Uterus (tissue), 3 donors: ENCODE measurements at regions not wholly inside any gene's neighbourhood (a gene's known extent, or its start where the extent isn't known, plus 50 kb on each side); places are given as distances from the start of the nearest gene placed in this dataset.

Source experiments
- DNase-seq, 2 donors: peaks; one replicate each; pipeline ENCODE4 v3.0.0-alpha.2; 2019 to 2020
- H3K27ac ChIP-seq, 2 donors: fragments of 200-600 bp; sonication (generic); 1 replicate in 1 of 2; 2 replicates in 1 of 2; pipeline ENCODE4 v1.5.1; 2016 to 2018
- H3K27me3 ChIP-seq, 2 donors: fragments of 200-600 bp; sonication (generic); one replicate each; pipeline ENCODE4 v1.5.1; 2018 to 2019; ENCODE audit warnings: control low read depth in 1 of 2
- H3K36me3 ChIP-seq, 2 donors: fragments of 200-600 bp; sonication (generic); one replicate each; pipeline ENCODE4 v1.5.1; 2019; ENCODE audit warnings: control low read depth in 1 of 2
- H3K4me1 ChIP-seq, 2 donors: fragments of 200-600 bp; sonication (generic); one replicate each; pipeline ENCODE4 v1.5.1; 2018 to 2019; ENCODE audit warnings: control low read depth in 1 of 2
- H3K4me3 ChIP-seq, 2 donors: fragments of 200-600 bp; sonication (generic); 1 replicate in 1 of 2; 2 replicates in 1 of 2; pipeline ENCODE4 v1.5.1; 2018 to 2019; ENCODE audit warnings: mild to moderate bottlenecking in 1 of 2
- H3K9me3 ChIP-seq, 2 donors: fragments of 200-600 bp; sonication (generic); one replicate each; pipeline ENCODE4 v1.5.1; 2019; ENCODE audit warnings: control low read depth in 1 of 2
- POLR2A ChIP-seq, 2 donors: fragments of 450-650 bp; IDR thresholded peaks; one replicate each; pipeline ENCODE4 v1.6.1; 2016; ENCODE audit warnings: antibody characterized with exemption in 2 of 2, mild to moderate bottlenecking in 1 of 2, moderate library complexity in 1 of 2
- intact Hi-C: fragments of 100-400 bp; cut with DNase I; formaldehyde crosslinking; loops from one replicate; pipeline ENCODE4 v1.15.1; 2023; ENCODE audit warnings: low total_unique reads
- TF ChIP-seq, protein P1 (sequence below), 4 experiments: fragments of 200-600 bp in 2 of 4; fragments of 450-650 bp in 2 of 4; sonication (generic) in 2 of 4; IDR thresholded peaks; one replicate each; pipeline ENCODE4 v1.5.1; 2016 to 2019; ENCODE audit warnings: antibody characterized with exemption in 4 of 4, mild to moderate bottlenecking in 2 of 4, moderate library complexity in 1 of 4
- donor health status: DM: yes; HTN: yes; CAD: no.

DNA sequence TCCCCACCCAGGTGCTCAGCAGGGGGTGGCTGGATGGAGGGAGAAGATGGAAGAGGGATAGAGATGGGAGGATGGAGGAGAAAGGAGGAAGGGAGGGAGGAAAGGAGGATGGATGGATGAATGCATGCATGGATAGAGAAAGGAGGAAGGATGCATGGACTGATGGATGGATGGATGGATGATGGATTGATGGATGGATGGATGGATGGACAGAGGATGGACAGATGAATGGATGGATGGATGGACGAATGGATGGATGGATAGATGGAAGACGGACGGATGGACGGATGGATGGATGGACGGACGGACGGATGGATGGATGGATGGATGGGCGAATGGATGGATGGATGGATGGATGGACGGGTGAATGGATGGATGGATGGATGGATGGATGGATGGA, 64.1 kb downstream of the NCOR2 start:
- no peak for DNase-seq
- intact Hi-C loops = no loop called here
- Histone ChIP-seq H3K27me3 (no peaks in the 10 kb centered on the region), H3K36me3 (no peaks in the 10 kb centered on the region), H3K4me1 (peaks cover 8 to 48% of the 10 kb centered on the region in 2 donors), H3K27ac (no peak overlapping the region), H3K9me3 (no peaks in the 10 kb centered on the region), H3K4me3 (no peak overlapping the region)
- no peak for TF ChIP-seq POLR2A (IDR thresholded peaks at IDR 0.05)
- TF ChIP-seq, protein P1, sequence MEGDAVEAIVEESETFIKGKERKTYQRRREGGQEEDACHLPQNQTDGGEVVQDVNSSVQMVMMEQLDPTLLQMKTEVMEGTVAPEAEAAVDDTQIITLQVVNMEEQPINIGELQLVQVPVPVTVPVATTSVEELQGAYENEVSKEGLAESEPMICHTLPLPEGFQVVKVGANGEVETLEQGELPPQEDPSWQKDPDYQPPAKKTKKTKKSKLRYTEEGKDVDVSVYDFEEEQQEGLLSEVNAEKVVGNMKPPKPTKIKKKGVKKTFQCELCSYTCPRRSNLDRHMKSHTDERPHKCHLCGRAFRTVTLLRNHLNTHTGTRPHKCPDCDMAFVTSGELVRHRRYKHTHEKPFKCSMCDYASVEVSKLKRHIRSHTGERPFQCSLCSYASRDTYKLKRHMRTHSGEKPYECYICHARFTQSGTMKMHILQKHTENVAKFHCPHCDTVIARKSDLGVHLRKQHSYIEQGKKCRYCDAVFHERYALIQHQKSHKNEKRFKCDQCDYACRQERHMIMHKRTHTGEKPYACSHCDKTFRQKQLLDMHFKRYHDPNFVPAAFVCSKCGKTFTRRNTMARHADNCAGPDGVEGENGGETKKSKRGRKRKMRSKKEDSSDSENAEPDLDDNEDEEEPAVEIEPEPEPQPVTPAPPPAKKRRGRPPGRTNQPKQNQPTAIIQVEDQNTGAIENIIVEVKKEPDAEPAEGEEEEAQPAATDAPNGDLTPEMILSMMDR (IDR thresholded peaks at IDR 0.05) = no peak

DNA sequence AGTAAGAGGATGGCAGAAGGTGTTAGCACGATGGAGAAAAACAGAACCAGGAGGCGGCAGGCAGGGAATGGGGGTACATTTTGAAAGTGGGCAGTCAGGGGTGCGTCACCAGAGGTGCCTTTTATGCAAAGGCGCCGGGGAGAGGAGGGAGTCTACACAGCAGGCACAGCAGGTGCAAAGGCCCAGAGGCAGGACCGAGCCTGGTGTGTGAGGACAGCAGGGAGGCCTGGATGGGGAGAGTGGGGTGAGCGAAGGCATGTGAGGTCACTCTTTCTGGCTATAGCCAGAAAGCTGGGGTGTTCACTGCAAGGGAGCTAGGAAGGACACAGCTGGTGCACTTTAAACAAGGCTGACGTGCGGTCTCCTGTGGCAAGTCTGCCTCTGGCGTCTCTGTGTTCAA, 65.0 kb downstream of the NCOR2 start:
- no peak for TF ChIP-seq POLR2A (IDR thresholded peaks at IDR 0.05)
- TF ChIP-seq, protein P1 (IDR thresholded peaks at IDR 0.05) = no peak
- no peaks in the 10 kb centered on the region for H3K9me3 ChIP-seq
- no peaks in the 10 kb centered on the region for H3K27me3 ChIP-seq
- no peaks in the 10 kb centered on the region for H3K36me3 ChIP-seq
- peak overlapping the region in 1 of 2 donors; percentile 52 for H3K27ac ChIP-seq
- no peak for DNase-seq
- intact Hi-C loops = no loop called here
- H3K4me3 ChIP-seq = no peak overlapping the region
- peaks cover 8 to 42% of the 10 kb centered on the region in 2 donors for H3K4me1 ChIP-seq

DNA sequence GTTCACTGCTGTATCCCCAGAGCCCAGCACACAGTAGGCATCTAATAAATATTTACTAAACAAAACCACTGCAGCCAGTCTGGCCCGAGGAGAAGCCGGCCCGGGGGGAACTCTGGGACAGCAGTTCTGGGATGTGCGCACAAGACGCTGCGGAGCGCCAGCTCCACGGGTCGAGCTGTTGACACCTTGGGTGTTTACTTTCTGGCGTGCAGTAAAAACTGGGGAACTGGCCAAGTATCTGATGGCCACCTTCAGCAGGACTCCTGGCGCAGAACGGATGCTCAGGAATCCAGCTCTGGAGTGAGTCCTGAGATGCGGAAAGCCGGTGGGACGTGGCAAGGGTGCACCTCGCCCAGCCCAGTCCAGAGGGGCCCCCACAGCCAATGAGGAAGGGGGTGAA, 65.6 kb downstream of the NCOR2 start:
- Histone ChIP-seq H3K4me3 (no peak overlapping the region), H3K27me3 (no peaks in the 10 kb centered on the region), H3K9me3 (no peaks in the 10 kb centered on the region), H3K36me3 (no peaks in the 10 kb centered on the region), H3K27ac (peak overlapping the region in 1 of 2 donors; percentile 52), H3K4me1 (peaks cover 8 to 45% of the 10 kb centered on the region in 2 donors)
- intact Hi-C loops = no loop called here
- TF ChIP-seq, protein P1 (IDR thresholded peaks at IDR 0.05) = no peak
- TF ChIP-seq POLR2A (IDR thresholded peaks at IDR 0.05) = no peak
- DNase-seq = no peak

DNA sequence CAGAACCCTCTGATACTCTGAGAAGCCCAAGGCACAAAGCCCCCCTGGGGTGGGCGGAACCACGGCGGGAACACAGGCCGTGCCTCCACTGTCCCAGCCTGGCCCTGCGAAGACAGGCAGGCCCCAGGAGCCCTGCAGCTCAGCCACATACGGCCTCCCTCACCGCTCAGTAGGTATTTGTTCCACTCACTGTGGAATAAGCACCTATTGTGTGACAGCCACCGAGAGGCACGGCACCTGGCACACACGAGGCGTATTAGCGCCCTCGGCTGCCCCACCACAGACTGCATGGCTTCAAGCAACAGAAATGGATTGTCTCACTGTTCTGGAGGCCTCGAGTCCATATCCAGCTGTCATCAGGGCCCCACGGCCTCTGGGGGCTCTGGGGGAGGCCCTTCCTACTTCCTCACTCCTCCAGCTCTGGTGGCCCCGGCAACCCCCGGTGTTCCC, 66.3 kb downstream of the NCOR2 start:
- H3K4me1 ChIP-seq = peaks cover 7 to 47% of the 10 kb centered on the region in 2 donors
- H3K36me3 ChIP-seq = no peaks in the 10 kb centered on the region
- H3K27ac ChIP-seq = peak overlapping the region; percentile 37 to 52
- DNase-seq = no peak
- TF ChIP-seq POLR2A (IDR thresholded peaks at IDR 0.05) = no peak
- TF ChIP-seq, protein P1 (IDR thresholded peaks at IDR 0.05) = no peak
- H3K9me3 ChIP-seq = no peaks in the 10 kb centered on the region
- no peak overlapping the region for H3K4me3 ChIP-seq
- intact Hi-C loops = no loop called here
- H3K27me3 ChIP-seq = no peaks in the 10 kb centered on the region

DNA sequence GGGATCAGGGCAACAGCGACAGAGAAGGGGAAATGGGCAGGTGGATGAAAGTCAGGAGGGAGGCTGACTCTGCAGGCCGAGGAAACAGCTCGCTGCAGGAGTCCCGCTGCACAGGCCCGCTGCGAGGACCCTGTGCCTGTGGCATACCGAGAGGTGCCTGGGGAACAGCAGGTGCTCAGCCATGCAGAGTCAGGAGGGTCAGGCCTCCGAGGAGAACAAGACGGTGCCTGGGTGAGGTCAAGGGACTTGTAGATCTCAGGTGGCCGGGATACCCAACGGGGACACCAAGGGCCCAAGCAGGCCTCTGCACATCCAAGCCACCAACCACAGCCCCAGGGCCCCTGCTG, 67.5 kb downstream of the NCOR2 start:
- intact Hi-C loops = no loop called here

More for the DNA sequence above, 67.5 kb downstream of the NCOR2 start:
- Histone ChIP-seq H3K36me3 (no peaks in the 10 kb centered on the region), H3K9me3 (no peaks in the 10 kb centered on the region), H3K27ac (peak overlapping the region; percentile 37 to 52), H3K27me3 (no peaks in the 10 kb centered on the region), H3K4me3 (no peak overlapping the region), H3K4me1 (peaks cover 0 to 35% of the 10 kb centered on the region in 2 donors)
- DNase-seq = no peak
- TF ChIP-seq, protein P1 (IDR thresholded peaks at IDR 0.05) = no peak
- TF ChIP-seq POLR2A (IDR thresholded peaks at IDR 0.05) = no peak
